ENCODE measurements at regions not wholly inside any gene's neighbourhood (a gene's known extent, or its start where the extent isn't known, plus 50 kb on each side); places are given as distances from the start of the nearest gene placed in this dataset.

DNA sequence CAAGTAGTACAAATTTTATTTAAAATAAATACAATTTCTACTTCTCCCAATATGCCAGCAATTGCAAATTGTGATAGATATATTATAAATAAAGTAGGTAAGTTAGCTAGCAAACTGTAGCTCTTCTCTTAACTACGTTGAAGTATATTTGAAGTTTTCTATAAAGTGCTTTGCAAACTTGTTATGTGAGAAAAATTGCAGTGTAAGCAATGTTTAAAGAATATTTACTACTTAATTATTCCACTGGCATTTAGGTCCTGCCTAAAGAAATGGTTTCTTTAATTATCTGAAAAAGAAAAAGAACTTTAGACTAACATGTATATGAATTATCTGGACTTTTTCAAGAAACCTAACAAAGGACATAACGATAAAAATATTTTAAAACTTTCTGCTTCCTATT, 1350.0 kb upstream of the CDH9 start:
- dilution Hi-C loops (cut with MboI; ENCODE audit: extremely low pct_ligation_motif_present, low sequenced_read_pairs) = no loop called here

DNA sequence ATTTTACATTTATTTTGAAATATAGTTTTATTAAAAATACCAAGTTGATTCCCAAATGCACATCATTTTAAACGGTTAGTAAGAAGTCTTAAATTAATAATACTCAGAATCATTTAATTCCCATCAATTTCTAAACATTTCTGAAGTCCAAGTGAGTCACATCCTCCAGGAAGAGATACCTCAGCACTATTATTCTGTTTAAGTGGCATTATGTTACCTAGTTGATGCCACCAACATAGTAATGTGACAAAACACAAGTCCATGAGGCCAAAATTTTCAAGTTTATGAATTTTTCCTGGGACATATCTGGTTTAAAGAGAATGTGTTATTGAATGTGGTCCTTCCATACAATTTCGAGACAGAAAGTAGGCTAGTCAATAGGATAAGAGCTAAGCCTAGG, 1348.3 kb upstream of the CDH9 start:
- no peak overlapping the region for H3K9ac ChIP-seq (replicated peaks; ENCODE audit: extremely low read depth, insufficient read depth, low read length)
- no peak overlapping the region for H3K4me2 ChIP-seq (ENCODE audit: insufficient read depth, low read length)
- H3K27ac ChIP-seq (ENCODE audit: insufficient read depth, low read depth, low read length) = no peak overlapping the region
- no peaks in the 10 kb centered on the region for H3K36me3 ChIP-seq (ENCODE audit: control insufficient read depth in 2 of 2, extremely low read depth in 1 of 2, insufficient read depth in 2 of 2, low read length in 2 of 2)
- intact Hi-C loops (cut with micrococcal nuclease) = no loop called here
- no TSS peak for BruUV-seq (replicated peaks)
- FAIRE-seq (no peak), DNase-seq (ENCODE audit: low read depth, low spot score) (no peak)
- TF ChIP-seq JUN (IDR thresholded peaks at IDR 0.05; ENCODE audit: borderline replicate concordance, insufficient read depth, insufficient read length, low read depth) = no peak
- no peak for TF ChIP-seq GATA2 (IDR thresholded peaks at IDR 0.05; ENCODE audit: insufficient read depth, insufficient read length, low read depth, low read length)
- TF ChIP-seq EZH2 (IDR thresholded peaks at IDR 0.05; ENCODE audit: borderline replicate concordance, low read depth, low read length, severe bottlenecking) = no peak
- TF ChIP-seq POLR2A (IDR thresholded peaks at IDR 0.05; ENCODE audit: low read depth, low read length) = no peak
- TF ChIP-seq, protein P1, sequence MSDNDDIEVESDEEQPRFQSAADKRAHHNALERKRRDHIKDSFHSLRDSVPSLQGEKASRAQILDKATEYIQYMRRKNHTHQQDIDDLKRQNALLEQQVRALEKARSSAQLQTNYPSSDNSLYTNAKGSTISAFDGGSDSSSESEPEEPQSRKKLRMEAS (IDR thresholded peaks at IDR 0.05; ENCODE audit: insufficient read depth, insufficient read length) = no peak
- no peak for TF ChIP-seq FOS (IDR thresholded peaks at IDR 0.05; ENCODE audit: borderline replicate concordance, insufficient read depth, low read length)
- TF ChIP-seq MYC (IDR thresholded peaks at IDR 0.05; ENCODE audit: low read depth, low read length) = no peak
- TF ChIP-seq POLR2AphosphoS5 (IDR thresholded peaks at IDR 0.05; ENCODE audit: insufficient read depth, low read depth, low read length) = no peak
- TF ChIP-seq, protein P2, sequence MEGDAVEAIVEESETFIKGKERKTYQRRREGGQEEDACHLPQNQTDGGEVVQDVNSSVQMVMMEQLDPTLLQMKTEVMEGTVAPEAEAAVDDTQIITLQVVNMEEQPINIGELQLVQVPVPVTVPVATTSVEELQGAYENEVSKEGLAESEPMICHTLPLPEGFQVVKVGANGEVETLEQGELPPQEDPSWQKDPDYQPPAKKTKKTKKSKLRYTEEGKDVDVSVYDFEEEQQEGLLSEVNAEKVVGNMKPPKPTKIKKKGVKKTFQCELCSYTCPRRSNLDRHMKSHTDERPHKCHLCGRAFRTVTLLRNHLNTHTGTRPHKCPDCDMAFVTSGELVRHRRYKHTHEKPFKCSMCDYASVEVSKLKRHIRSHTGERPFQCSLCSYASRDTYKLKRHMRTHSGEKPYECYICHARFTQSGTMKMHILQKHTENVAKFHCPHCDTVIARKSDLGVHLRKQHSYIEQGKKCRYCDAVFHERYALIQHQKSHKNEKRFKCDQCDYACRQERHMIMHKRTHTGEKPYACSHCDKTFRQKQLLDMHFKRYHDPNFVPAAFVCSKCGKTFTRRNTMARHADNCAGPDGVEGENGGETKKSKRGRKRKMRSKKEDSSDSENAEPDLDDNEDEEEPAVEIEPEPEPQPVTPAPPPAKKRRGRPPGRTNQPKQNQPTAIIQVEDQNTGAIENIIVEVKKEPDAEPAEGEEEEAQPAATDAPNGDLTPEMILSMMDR (IDR thresholded peaks at IDR 0.05; ENCODE audit: extremely low read depth in 1 of 2, insufficient read depth in 1 of 2, low read depth in 1 of 2, low read length in 2 of 2) = no peak
- dilution Hi-C loops (cut with MboI; ENCODE audit: extremely low pct_ligation_motif_present, low sequenced_read_pairs) = no loop called here
- no peaks in the 10 kb centered on the region for H4K20me1 ChIP-seq (replicated peaks; ENCODE audit: control insufficient read depth, extremely low read depth, insufficient read depth, low read length)
- no peak overlapping the region for H2AFZ ChIP-seq (ENCODE audit: low read depth, low read length)
- H3K27me3 ChIP-seq (ENCODE audit: control insufficient read depth in 2 of 2, insufficient read depth in 2 of 2, low read length in 2 of 2) = no peaks in the 10 kb centered on the region
- ChIA-PET CTCF (no interaction called here), POLR2A (no interaction called here)
- no peaks in the 10 kb centered on the region for H3K79me2 ChIP-seq (ENCODE audit: control insufficient read depth, insufficient read depth, low read length)
- no peaks in the 10 kb centered on the region for H3K4me1 ChIP-seq (ENCODE audit: control insufficient read depth, extremely low read depth, insufficient read depth, low read length)
- no peak overlapping the region for H3K4me3 ChIP-seq (replicated peaks in 1 of 3; ENCODE audit: insufficient read depth in 1 of 3, low read depth in 1 of 3, low read length in 3 of 3)
- H3K9me1 ChIP-seq (replicated peaks; ENCODE audit: control insufficient read depth, extremely low read depth, insufficient read depth, low read length) = no peaks in the 10 kb centered on the region
- no peaks in the 10 kb centered on the region for H3K9me3 ChIP-seq (replicated peaks; ENCODE audit: control insufficient read depth, insufficient read depth, low read length)

More for the DNA sequence above, 1350.0 kb upstream of the CDH9 start:
- Histone ChIP-seq H3K4me2 (ENCODE audit: insufficient read depth, low read length) (no peak overlapping the region), H3K4me1 (ENCODE audit: control insufficient read depth, extremely low read depth, insufficient read depth, low read length) (no peaks in the 10 kb centered on the region), H3K27me3 (ENCODE audit: control insufficient read depth in 2 of 2, insufficient read depth in 2 of 2, low read length in 2 of 2) (no peaks in the 10 kb centered on the region), H3K36me3 (ENCODE audit: control insufficient read depth in 2 of 2, extremely low read depth in 1 of 2, insufficient read depth in 2 of 2, low read length in 2 of 2) (no peaks in the 10 kb centered on the region), H3K27ac (ENCODE audit: insufficient read depth, low read depth, low read length) (no peak overlapping the region), H3K4me3 (replicated peaks in 1 of 3; ENCODE audit: insufficient read depth in 1 of 3, low read depth in 1 of 3, low read length in 3 of 3) (no peak overlapping the region), H3K9me3 (replicated peaks; ENCODE audit: control insufficient read depth, insufficient read depth, low read length) (no peaks in the 10 kb centered on the region), H3K79me2 (ENCODE audit: control insufficient read depth, insufficient read depth, low read length) (no peaks in the 10 kb centered on the region), H3K9ac (replicated peaks; ENCODE audit: extremely low read depth, insufficient read depth, low read length) (no peak overlapping the region), H4K20me1 (replicated peaks; ENCODE audit: control insufficient read depth, extremely low read depth, insufficient read depth, low read length) (no peaks in the 10 kb centered on the region), H2AFZ (ENCODE audit: low read depth, low read length) (no peak overlapping the region), H3K9me1 (replicated peaks; ENCODE audit: control insufficient read depth, extremely low read depth, insufficient read depth, low read length) (no peaks in the 10 kb centered on the region)
- intact Hi-C loops (cut with micrococcal nuclease) = no loop called here
- FAIRE-seq (no peak), DNase-seq (ENCODE audit: low read depth, low spot score) (no peak)
- TF ChIP-seq, protein P1 (IDR thresholded peaks at IDR 0.05; ENCODE audit: insufficient read depth, insufficient read length) = no peak
- TF ChIP-seq FOS (IDR thresholded peaks at IDR 0.05; ENCODE audit: borderline replicate concordance, insufficient read depth, low read length) (no peak), POLR2AphosphoS5 (IDR thresholded peaks at IDR 0.05; ENCODE audit: insufficient read depth, low read depth, low read length) (no peak), POLR2A (IDR thresholded peaks at IDR 0.05; ENCODE audit: low read depth, low read length) (no peak), MYC (IDR thresholded peaks at IDR 0.05; ENCODE audit: low read depth, low read length) (no peak)
- ChIA-PET CTCF (no interaction called here), POLR2A (no interaction called here)
- BruUV-seq (replicated peaks) = no TSS peak

Measured in endothelial cell of umbilical vein (primary cell).